HK-2 (cell line): ENCODE measurements at regions not wholly inside any gene's neighbourhood (a gene's known extent, or its start where the extent isn't known, plus 50 kb on each side); places are given as distances from the start of the nearest gene placed in this dataset.
A peak's percentile ranks its signal among the peaks of the same experiment; 100 is the strongest.
"Not testable (repeated sequence)": the region's sequence is repeated elsewhere in the genome, so short reads cannot be mapped to it uniquely, and the experiment has no call there.

ENCODE experiments used
- DNase-seq: peaks from one replicate; pipeline ENCODE4 v3.0.0-alpha.2; 2018; ENCODE audit not compliant: unreplicated experiment

- peak; percentile 1 for DNase-seq
Measured at GRCh38 chr3:31288641-31289100, 244.1 kb upstream of the STT3B start.

GRCh38 chr3:31289584-31289983 is 243.1 kb upstream of the STT3B start:
- DNase-seq = no peak

GRCh38 chr3:31290046-31290445 is 242.7 kb upstream of the STT3B start:
- DNase-seq = no peak

- DNase-seq = no peak
Measured at GRCh38 chr3:31291818-31292217, 240.9 kb upstream of the STT3B start.

- no peak for DNase-seq
Measured at GRCh38 chr3:31294430-31295149, 238.1 kb upstream of the STT3B start.

- DNase-seq = no peak
Measured at GRCh38 chr3:31295150-31295765, 237.5 kb upstream of the STT3B start.

GRCh38 chr3:31297726-31298298 is 234.9 kb upstream of the STT3B start:
- DNase-seq = no peak

- no peak for DNase-seq
Measured at GRCh38 chr3:31300456-31301443, 232.0 kb upstream of the STT3B start.

GRCh38 chr3:31302343-31302742 is 230.4 kb upstream of the STT3B start:
- DNase-seq = no peak

- DNase-seq = no peak
Measured at GRCh38 chr3:31305340-31305739, 227.4 kb upstream of the STT3B start.

GRCh38 chr3:31307131-31307785 is 225.5 kb upstream of the STT3B start:
- no peak for DNase-seq

GRCh38 chr3:31311559-31311958 is 221.2 kb upstream of the STT3B start:
- DNase-seq = no peak

- no peak for DNase-seq
Measured at GRCh38 chr3:31312400-31312799, 220.3 kb upstream of the STT3B start.

- DNase-seq = no peak
Measured at GRCh38 chr3:31314258-31314657, 218.5 kb upstream of the STT3B start.

GRCh38 chr3:31319332-31319731 is 213.4 kb upstream of the STT3B start:
- DNase-seq = no peak

GRCh38 chr3:31321620-31322019 is 211.1 kb upstream of the STT3B start:
- no peak for DNase-seq

- no peak for DNase-seq
Measured at GRCh38 chr3:31322460-31322859, 210.3 kb upstream of the STT3B start.

GRCh38 chr3:31327826-31328357 is 204.8 kb upstream of the STT3B start:
- not testable (repeated sequence) for DNase-seq

GRCh38 chr3:31331278-31331677 is 201.4 kb upstream of the STT3B start:
- no peak for DNase-seq

- no peak for DNase-seq
Measured at GRCh38 chr3:31341130-31341529, 191.6 kb upstream of the STT3B start.

GRCh38 chr3:31343075-31343474 is 189.7 kb upstream of the STT3B start:
- no peak for DNase-seq
